ENCODE measurements at regions not wholly inside any gene's neighbourhood (a gene's known extent, or its start where the extent isn't known, plus 50 kb on each side); places are given as distances from the start of the nearest gene placed in this dataset.

- Histone ChIP-seq H3K36me3 (ENCODE audit: control insufficient read depth, insufficient read depth, low read length) (no peaks in the 10 kb centered on the region), H3K27me3 (ENCODE audit: control insufficient read depth, insufficient read depth, low read length) (peaks cover 2% of the 10 kb centered on the region), H3K4me3 (ENCODE audit: low read depth, low read length) (no peak overlapping the region)
- no peak for FAIRE-seq
- no peak for DNase-seq (ENCODE audit: low read depth)
- TF ChIP-seq CTCF (IDR thresholded peaks at IDR 0.05; ENCODE audit: insufficient read depth, low read length, severe bottlenecking), result no peak
Measured at GRCh38 chr20:60256811-60257210, 298.6 kb downstream of the CDH26 start.

- TF ChIP-seq CTCF (IDR thresholded peaks at IDR 0.05; ENCODE audit: insufficient read depth, low read length, severe bottlenecking), result no peak
- Histone ChIP-seq H3K4me3 (ENCODE audit: low read depth, low read length) (no peak overlapping the region), H3K27me3 (ENCODE audit: control insufficient read depth, insufficient read depth, low read length) (peaks cover 2% of the 10 kb centered on the region), H3K36me3 (ENCODE audit: control insufficient read depth, insufficient read depth, low read length) (no peaks in the 10 kb centered on the region)
- FAIRE-seq (no peak), DNase-seq (ENCODE audit: low read depth) (no peak)
Measured at GRCh38 chr20:60257671-60258070, 299.4 kb downstream of the CDH26 start.

GRCh38 chr20:60258255-60258863, 300.1 kb downstream of the CDH26 start:
- Histone ChIP-seq H3K4me3 (ENCODE audit: low read depth, low read length) (no peak overlapping the region), H3K27me3 (ENCODE audit: control insufficient read depth, insufficient read depth, low read length) (no peaks in the 10 kb centered on the region), H3K36me3 (ENCODE audit: control insufficient read depth, insufficient read depth, low read length) (no peaks in the 10 kb centered on the region)
- FAIRE-seq (no peak), DNase-seq (ENCODE audit: low read depth) (no peak)
- no peak for TF ChIP-seq CTCF (IDR thresholded peaks at IDR 0.05; ENCODE audit: insufficient read depth, low read length, severe bottlenecking)

GRCh38 chr20:60261333-60261732, 303.1 kb downstream of the CDH26 start:
- no peaks in the 10 kb centered on the region for H3K27me3 ChIP-seq (ENCODE audit: control insufficient read depth, insufficient read depth, low read length)
- H3K4me3 ChIP-seq (ENCODE audit: low read depth, low read length), result no peak overlapping the region
- no peaks in the 10 kb centered on the region for H3K36me3 ChIP-seq (ENCODE audit: control insufficient read depth, insufficient read depth, low read length)
- DNase-seq (ENCODE audit: low read depth) (no peak), FAIRE-seq (no peak)
- TF ChIP-seq CTCF (IDR thresholded peaks at IDR 0.05; ENCODE audit: insufficient read depth, low read length, severe bottlenecking), result no peak

- H3K36me3 ChIP-seq (ENCODE audit: control insufficient read depth, insufficient read depth, low read length), result no peaks in the 10 kb centered on the region
- DNase-seq (ENCODE audit: low read depth), result peak; percentile 37
- H3K27me3 ChIP-seq (ENCODE audit: control insufficient read depth, insufficient read depth, low read length), result no peaks in the 10 kb centered on the region
- no peak overlapping the region for H3K4me3 ChIP-seq (ENCODE audit: low read depth, low read length)
- FAIRE-seq, result no peak
- TF ChIP-seq CTCF (IDR thresholded peaks at IDR 0.05; ENCODE audit: insufficient read depth, low read length, severe bottlenecking), result peak; percentile 97
Measured at GRCh38 chr20:60262967-60263603, 304.9 kb downstream of the CDH26 start.
